GM19239 (cell line): ENCODE measurements at regions not wholly inside any gene's neighbourhood (a gene's known extent, or its start where the extent isn't known, plus 50 kb on each side); places are given as distances from the start of the nearest gene placed in this dataset.
"Not testable (repeated sequence)": the region's sequence is repeated elsewhere in the genome, so short reads cannot be mapped to it uniquely, and the experiment has no call there.

Source experiments
- DNase-seq: peaks from one replicate; pipeline ENCODE4 v3.0.0; 2011; ENCODE audit warnings: low spot score; ENCODE audit not compliant: insufficient read length
- FAIRE-seq: peaks from 2 replicates; lab custom pipeline; 2011; peaks lifted over from hg19 to GRCh38; lab: Jason Lieb, UNC

DNA sequence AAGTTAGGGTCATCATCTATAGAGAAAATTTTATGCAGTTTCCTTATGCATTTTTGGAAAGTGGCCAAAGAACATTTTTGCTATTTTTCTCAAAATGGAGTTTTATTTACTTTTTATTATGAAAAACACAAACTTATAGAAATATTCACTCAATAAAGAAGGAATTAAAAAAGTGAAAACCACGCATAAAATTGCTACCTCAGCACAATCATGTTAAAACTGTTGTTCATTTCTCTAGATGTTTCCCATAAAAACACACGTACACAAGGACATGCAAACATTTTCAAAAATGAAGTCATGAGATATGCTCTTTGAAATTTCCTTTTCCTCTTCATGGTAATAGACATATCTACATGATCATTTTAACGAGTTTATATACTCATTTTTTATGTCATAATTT lies 536.8 kb upstream of the MAGEB18 start:
- FAIRE-seq (no peak), DNase-seq (no peak)

DNA sequence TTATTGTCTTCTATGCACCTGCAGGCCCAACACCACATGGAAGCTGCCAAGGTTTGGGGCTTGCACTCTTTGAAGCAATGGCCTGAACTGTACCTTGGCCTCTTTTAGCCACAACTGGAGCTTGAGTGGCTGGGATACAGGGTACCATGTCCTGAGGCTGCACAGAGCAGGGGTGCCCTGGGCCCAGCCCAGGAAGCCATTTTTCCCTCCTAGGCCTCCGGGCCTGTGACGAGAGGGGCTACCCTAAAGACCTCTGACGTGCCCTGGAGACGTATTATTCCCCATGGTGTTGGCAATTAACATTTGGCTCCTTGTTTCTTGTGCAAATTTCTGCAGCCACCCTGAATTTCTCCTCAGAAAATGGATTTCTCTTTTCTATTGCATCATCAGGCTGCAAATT lies 519.9 kb upstream of the MAGEB18 start:
- DNase-seq (no peak), FAIRE-seq (no peak)

DNA sequence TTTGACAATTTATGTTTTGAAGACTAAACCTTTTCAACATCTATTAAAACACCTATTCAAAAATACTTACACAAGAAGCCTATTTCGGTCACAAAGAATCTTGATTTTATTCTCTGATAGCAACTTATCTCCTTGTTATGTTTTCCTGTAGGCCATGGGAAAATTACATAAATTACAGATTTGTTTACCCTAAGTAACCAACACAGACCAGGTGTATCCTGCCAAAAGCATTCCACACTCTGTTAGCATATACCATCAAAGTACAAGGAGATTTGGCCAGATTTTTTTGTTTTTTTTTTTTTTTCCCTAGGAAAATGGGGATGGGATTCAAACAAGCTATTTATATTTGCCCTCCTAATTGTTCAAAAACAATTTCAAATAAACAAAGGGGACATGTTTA lies 497.9 kb upstream of the MAGEB18 start:
- no peak for FAIRE-seq
- no peak for DNase-seq

DNA sequence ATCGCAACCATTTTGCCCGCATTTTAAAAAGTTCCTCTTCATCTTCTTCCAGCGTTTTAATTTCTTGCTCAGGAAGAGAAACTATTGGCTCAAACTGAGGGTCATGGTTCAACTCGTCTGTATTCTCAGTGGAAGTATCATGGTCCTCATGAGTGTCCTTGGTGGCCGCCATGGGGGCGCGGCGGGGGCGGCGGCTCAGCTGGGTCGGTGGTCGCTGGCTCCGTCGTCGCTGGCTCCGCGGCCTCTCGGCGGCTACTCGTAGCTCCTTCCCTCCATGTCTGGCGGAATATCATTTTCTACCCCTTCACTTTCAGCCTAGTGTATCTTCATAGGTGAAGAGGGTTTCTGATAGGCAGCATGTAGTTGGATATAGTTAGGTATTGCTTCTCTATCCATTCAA lies 492.0 kb upstream of the MAGEB18 start:
- DNase-seq (no peak), FAIRE-seq (no peak)

DNA sequence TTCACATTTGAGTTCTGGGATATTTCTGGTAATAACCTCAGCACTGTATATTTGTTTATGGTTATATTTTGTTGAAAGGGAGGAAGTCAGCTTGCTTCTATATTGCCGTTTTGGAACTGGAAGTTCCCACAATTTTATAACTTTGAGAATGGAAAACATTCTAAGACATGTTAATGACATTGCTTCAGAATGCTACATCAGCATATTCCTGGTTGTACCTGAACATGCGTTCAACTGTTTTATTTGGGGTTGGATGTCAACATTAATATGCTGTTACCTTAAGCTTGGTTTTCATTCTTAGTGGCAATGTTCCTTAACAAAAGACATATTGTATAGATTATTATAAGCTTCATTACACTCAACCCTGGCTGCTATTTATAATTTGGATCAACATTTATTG lies 489.4 kb upstream of the MAGEB18 start:
- no peak for DNase-seq
- FAIRE-seq, result no peak

DNA sequence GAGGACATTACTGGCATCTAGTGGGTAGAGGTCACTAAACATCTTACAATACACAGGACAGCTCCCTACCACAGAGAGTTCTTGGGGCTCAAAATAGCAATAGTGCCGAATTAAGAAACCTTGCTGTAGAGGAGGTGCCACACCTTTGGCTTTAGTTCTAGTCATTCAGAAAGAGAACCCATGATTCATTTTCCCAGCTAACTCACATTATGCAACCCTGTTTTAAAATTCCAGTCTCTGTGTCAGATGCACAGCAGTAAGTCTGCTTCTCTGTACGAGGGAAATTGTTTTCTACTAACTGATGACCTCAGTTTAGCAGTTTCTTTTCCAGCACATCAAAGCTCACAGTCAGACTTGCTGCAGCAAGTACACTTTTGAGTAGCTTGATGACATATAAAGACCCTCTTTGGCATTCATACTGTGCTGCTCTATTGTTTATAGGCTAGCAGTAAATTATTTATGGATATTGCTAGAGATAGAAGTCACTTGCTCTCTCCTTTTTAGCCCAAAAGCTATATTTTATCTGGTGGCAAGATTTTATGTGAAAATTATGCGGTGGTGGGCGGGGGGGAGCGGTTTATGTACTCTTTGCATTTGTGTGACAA lies 487.8 kb upstream of the MAGEB18 start:
- DNase-seq (no peak), FAIRE-seq (no peak)

DNA sequence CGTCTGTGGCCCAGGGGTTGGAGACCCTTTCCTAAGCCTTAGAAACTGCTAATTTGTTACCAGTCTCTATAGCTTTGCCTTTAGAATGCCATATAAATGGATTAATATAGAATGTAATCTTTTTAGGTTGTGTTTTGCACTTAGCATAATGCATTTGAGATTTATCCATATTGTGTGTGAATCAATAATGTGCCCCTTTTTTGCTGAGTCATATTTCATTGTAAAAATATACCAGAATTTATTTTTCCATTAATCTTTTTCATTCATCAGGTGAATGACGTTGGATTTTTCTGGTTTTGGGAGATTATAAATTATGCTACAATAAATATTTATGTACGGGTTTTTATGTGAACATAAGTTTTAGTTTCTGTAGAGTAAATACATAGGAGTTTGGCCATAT lies 478.8 kb upstream of the MAGEB18 start:
- no peak for DNase-seq
- FAIRE-seq, result no peak

DNA sequence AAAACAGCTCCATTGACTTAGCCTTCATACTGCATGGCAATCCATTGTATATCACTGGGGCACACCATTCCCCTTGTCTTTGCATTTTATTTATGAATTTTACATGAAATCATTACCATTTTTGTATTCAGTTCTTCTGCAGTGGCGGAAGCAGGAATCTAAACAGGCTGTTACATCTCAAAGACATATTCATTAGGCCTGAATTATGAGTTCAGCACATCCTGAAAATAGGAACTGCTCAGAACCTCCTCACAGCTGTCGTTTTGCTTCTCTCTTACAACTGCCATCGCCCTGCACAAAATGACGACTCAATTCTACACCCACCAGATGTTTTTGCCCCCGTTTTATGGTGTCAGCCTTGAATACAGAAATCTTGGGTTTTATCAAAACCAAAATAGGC lies 474.4 kb upstream of the MAGEB18 start:
- DNase-seq (no peak), FAIRE-seq (no peak)

DNA sequence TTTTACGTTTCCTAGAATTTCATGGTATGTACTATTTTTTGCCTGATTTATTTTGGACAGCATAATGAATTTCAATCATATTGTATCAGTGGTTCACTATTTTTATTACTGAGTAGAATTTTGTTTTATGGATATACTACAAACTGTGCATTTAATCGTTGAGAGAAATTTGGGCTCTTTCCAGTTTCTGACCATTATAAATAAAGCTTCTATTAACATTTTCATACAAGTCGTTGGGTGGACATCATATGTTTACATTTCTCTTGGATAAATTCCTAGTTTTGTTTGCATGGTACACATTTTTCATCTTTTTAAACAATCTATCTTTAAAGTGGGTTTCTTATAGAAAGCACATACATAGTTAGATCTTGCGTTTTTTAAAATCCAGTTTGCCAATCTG lies 472.7 kb upstream of the MAGEB18 start:
- no peak for FAIRE-seq

DNA sequence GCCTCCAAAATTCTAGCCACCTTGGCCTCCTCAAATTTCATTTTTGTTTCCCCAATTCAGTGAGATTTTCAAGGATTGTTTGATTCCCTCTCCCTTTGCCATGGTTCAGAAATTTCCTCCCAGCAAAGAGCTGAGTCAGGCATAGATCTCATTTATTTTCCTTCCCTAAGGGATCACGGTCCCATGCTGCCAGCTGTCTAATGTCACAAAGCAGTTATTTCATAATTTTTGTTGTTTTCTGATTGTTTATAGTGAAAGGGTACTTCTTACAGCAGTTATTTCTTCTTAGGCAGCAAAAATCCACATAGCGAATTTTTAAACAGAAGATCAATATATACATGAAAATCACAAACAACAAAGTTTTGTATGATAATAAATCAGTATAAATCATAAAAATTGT lies 470.5 kb upstream of the MAGEB18 start:
- FAIRE-seq (no peak), DNase-seq (no peak)

More for the DNA sequence above, 472.7 kb upstream of the MAGEB18 start:
- no peak for DNase-seq

DNA sequence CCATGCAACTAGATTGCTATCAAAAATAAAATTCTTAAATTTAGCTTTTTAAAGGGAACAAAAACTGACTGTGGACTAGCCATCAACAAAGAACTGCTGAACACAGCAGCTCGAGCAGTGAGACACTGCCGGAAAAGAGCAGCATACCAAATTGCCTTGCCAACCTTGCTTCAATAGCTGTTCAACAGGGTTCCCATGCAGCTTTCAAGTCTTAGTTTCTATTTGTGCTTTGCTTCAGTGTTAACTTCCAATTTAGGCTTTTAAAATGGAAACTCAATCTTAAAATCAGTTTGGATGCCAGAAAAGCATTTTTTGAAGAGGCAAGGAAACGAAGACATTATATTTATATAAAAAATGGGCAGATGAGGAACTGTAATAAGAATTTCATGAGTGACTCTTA lies 463.4 kb upstream of the MAGEB18 start:
- FAIRE-seq, result no peak

DNA sequence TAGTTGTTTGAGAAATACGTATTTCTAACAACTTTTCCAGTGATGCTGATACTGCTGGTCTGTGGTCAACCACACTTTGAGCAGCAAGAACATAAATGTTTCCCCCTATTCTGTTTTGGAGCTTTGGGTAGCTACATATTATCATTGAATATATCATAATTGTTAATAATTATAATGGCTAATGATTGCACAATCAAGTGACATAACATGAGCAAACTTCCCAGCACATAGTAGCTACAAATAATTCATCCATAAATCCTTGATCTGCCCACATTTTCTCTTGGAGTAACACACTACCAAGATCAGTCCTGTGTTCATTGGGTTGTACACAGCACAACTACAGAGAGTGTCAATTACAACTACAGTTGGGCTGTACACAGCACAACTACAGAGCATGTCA lies 436.3 kb upstream of the MAGEB18 start:
- DNase-seq (no peak), FAIRE-seq (no peak)

More for the DNA sequence above, 463.4 kb upstream of the MAGEB18 start:
- DNase-seq, result no peak

DNA sequence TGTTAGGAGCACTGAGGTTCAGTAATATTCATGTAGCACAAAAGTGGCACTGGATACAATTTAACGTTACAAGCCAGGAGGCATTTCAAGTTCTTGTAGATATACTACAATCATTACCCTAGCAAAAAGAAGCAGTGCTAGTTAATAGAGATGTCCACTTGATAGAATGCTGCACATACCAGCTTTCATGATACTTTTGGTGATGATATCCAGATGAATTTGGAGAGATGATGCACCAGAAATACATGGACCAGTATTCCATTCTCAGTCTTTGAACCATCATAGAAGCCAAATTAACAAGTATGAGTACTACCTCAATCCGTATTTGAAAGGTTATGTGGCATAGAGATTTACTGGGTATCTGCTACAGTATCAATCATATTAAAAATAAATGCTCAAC lies 421.0 kb upstream of the MAGEB18 start:
- FAIRE-seq, result no peak
- no peak for DNase-seq

DNA sequence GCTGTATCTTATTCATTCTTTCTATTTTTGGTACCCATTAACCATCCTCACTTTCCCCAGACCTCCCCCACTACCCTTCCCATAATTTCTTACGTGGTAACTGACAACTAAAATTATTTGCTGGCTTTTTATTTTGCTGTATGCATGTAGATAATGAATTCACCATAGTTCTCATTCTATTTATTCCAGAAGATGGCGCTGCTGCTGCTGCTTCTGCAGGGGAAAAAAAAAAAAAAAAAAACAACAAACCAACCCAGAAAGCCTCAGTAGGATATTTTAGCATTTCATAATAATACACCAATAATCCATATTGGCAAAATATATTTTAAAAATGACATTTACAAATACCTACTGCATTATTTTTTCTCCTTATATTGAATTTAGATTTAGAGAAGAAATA lies 416.6 kb upstream of the MAGEB18 start:
- FAIRE-seq, result peak; percentile 26
- no peak for DNase-seq

DNA sequence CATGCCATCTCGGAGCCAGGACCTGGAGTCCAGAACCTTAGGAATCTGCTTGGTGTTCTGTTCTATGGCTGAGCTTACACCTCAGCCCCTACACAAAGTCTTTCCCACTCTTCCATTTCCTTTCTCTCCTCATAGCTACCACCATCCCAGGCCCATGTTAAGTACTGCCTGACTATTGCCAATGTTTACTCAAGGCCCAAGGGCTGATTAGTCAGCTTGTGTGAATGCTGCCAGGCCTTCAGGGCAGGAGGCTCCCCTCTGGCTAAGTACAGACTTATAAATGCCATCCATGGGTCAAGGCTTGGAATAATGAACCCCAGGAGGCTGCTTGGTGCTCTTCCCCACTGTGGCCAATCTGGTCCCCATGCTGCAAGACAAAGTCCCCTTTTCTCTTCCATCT lies 411.6 kb upstream of the MAGEB18 start:
- FAIRE-seq (no peak), DNase-seq (no peak)

DNA sequence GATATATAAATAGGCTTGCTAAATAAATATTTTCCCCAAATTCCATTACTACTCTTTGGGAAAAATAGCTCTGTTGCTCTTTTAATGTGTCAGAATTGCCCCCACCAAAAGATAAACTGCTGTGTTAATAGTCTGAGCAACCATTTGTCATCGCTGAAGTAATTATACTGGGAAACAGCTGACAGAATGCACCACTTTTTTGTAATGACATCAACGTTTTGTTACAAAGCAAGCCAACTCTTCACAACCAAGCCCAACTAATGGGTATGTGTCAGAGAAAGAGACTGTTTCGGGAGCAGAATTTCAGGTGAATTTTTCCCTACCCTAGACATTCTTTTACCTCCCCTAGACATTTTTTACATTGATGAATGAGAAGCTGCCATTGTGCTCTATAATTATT lies 405.0 kb upstream of the MAGEB18 start:
- no peak for DNase-seq
- FAIRE-seq, result no peak

DNA sequence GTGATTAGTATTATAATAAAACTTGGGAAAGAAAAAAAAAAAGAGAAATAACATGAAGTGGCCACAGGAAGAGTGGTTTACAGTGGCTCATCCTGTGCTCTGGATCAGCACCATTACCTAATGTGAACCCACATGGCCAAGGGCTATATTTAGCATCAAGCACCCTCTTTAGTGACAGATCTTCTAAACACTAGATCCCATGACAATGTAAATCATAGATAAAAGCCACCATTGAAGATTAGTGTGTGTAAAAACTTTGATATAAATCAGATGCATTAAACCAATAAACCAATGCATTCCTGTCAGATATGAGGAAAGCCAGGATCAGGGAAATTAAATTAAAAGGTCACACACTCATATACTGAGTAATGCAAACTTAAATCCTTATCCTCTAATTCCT lies 400.6 kb upstream of the MAGEB18 start:
- FAIRE-seq, result no peak

DNA sequence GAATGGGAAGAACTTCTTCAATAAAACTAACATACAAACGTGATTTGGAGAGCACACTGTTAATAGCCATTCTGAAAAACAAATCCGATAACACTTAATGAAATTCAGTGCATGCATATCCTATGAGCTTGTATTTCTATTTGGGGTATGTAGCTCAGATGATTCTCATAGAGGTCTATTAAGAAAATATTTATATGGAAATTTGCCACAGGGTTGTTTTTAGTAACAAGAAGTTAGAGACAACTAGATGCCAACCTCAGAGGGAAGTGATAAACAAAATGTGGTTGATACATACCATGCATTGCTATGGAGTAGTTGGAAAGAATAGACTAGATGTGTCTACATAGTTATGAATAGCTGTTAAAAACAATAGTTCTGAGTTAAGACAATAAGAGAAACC lies 395.8 kb upstream of the MAGEB18 start:
- FAIRE-seq (no peak), DNase-seq (no peak)

More for the DNA sequence above, 400.6 kb upstream of the MAGEB18 start:
- DNase-seq, result no peak

DNA sequence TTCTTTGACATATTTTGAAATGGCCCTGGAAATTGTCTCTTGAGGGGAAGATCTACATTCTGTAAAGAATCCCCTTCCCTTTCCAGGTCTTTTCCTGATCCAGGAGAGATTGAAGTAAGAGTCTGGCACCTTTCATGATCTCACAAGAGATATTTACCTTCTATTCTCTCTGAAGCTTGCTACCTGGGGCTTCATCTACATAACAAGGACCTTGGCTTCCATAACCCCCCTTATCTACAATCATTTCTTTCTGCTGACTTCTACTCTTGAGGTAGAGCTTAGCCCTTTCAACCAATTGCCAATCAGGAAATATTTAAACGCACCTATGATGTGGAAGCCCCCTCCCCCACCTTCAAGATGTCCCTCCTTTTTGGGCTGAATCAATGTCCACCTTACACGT lies 383.7 kb upstream of the MAGEB18 start:
- no peak for DNase-seq
- FAIRE-seq, result no peak

DNA sequence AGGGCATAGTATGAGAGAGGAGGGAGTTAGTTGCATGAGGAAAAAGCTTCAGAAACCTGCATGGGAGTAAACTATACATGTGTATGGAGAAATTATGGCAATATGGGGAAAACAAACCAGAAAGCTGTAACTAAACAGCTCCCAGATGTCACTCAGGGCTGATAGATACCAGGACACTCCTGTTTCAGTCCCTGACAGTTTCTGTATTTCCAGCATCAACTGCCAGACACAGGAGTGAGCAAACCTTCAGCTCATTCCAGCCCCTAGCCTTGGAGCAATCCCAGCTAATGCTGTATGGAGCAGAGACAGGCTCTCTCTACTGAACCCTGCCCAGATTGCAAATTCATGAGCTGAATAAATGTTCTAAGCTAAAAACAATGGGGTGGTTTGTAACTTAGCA lies 382.9 kb upstream of the MAGEB18 start:
- no peak for FAIRE-seq
- no peak for DNase-seq

DNA sequence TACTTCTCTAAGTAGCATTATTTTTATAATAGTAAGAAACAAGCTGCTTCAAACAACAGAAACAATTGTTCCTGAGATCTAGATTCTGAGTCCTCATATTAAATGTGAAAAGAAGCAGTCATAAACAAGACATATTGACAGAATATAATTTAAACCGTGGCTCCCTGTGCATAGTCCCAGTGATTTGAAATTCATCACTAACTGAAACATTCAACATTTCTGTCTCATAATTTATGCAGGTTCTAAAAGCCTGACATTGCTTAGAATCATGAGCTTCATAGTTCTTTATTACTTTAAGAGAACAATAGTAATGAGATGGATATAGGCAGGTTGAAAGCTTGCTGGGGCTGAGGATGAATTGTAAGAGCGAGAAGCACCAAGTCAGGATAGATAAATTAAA lies 375.5 kb upstream of the MAGEB18 start:
- DNase-seq (no peak), FAIRE-seq (no peak)

DNA sequence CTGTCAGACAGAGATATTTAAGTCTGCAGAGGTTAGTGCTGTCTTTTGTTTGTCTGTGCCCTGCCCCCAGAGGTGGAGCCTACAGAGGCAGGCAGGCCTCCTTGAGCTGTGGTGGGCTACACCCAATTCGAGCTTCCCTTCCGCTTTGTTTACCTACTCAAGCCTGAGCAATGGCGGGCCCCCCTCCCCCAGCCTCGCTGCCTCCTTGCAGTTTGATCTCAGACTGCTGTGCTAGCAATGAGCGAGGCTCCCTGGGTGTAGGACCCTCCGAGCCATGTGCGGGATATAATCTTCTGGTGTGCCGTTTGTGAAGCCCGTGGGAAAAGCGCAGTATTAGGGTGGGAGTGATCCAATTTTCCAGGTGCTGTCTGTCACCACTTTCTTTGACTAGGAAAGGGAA lies 366.3 kb upstream of the MAGEB18 start:
- not testable (repeated sequence) for DNase-seq, FAIRE-seq

DNA sequence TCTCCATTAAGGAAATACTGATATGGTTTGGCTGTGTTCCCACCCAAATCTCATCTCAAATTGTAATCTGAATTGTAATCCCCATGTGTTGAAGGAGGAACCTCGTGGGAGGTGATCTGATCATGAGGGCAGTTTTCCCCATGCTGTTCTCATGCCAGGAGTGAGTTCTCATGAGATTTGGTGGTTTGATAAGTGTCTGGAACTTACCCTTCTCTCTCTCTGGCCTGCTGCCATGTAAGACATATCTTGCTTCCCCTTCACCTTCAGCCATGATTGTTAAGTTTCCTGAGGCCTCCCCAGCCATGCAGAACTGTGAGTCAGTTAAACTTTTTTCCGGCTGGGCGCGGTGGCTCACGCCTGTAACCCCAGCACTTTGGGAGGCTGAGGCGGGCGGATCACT lies 340.3 kb upstream of the MAGEB18 start:
- not testable (repeated sequence) for DNase-seq, FAIRE-seq
